GM19351 (cell line): ENCODE measurements at regions not wholly inside any gene's neighbourhood (a gene's known extent, or its start where the extent isn't known, plus 50 kb on each side); places are given as distances from the start of the nearest gene placed in this dataset.

ENCODE experiments used
- ATAC-seq: cut with Tn5 transposase; IDR thresholded peaks from one replicate; pipeline ENCODE4 v1.9.1; 2021; ENCODE audit warnings: mild to moderate bottlenecking, moderate library complexity; ENCODE audit not compliant: unreplicated experiment

GRCh38 chr1:14476170-14476955 lies 122.1 kb upstream of the KAZN start:
- ATAC-seq = no peak

GRCh38 chr1:14478120-14478519 lies 120.4 kb upstream of the KAZN start:
- no peak for ATAC-seq

DNA sequence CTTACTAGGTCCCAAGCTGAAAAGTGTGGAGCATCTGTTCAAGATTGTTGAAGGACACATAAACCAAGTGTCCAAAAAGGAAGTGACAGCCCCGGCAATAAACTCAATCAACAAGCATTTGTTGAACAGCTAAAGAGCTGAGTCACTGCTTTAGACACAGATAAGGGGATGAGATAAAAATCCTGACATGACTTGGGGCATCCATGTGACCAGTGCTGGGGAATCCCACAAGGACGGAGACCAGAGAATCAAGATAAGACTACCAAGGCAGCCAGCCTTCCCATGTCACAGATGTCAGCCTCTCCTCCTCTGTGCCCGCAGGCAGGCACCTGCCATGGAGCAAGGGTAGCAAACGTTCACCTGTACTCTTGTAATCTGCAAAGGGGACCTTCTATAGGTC lies 118.6 kb upstream of the KAZN start:
- no peak for ATAC-seq

- ATAC-seq = no peak
Observed at GRCh38 chr1:14482784-14483450, 115.6 kb upstream of the KAZN start.

DNA sequence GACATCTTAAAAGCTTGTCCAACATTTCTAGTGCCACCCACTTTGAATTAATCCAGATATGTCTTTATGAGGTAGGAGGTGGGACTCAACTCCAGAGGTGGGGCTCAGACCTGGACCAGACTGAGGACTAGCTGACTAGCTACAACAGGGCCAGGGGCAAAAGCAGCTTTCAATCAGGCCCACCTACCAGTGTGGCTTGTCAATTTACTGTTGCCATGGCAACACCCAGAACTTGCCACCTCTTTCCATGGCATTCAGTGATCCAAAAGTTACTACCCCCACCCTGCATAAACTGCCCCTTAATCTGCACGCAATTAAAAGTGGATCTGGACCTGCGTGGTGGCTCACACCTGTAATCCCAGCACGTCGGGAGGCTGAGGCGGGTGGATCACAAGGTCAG lies 113.2 kb upstream of the KAZN start:
- no peak for ATAC-seq

DNA sequence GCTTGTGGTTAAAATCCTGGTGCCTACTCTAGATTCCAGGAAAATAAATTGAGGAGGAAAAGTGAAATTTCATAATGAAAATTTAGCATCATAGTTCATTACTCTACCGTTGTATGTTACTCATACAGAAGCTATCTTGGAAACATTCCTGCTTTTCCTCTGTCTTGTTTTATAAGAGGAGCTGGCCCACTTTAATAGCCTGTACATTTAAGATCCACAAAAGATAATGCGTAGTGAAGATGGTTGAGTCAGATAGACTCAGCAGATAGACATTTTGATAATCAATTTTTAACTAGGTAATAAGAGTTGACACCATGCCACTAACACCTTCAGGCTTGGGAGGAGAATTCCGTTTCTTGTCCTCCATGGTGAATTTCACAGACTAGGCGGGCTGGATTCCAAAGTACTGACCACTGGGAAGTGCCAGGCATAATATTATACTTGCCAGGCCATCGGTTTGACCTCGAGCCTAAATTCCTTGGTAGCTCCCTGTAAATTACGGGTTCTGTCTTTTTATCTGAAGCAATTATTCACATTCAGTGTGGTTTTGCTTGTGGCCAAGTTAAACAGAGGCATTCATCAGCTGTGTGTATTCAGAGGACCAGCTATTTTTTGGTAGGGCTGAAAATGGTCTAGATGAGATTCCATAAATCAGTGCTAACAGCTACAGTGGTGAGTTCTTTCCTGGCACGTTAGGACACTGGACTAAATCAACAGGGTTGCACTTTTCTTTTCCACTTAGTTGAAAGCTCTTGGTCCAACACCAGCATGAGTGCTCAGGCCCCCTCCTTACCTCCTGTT lies 111.9 kb upstream of the KAZN start:
- no peak for ATAC-seq

GRCh38 chr1:14487671-14488070 lies 110.8 kb upstream of the KAZN start:
- no peak for ATAC-seq

- no peak for ATAC-seq
Observed at GRCh38 chr1:14494911-14495310, 103.6 kb upstream of the KAZN start.

DNA sequence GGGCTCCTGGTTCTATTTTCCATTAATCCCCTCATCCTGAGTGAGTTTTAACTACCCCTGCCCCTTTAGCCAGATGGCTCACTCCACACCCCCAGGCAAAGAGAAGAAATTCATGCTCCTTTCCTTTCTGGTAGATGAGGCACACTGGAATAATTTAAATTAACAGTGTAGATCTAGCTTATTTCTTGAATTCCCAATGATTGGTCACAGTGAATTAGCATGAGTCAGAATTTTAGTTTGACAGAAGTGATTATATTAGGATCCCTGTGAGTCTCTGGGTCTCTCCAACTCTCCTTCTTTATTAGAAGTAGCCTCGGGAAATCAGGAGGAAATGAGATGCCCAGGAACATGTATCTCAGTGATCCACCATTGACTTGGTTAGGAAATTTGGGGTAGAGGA lies 103.1 kb upstream of the KAZN start:
- no peak for ATAC-seq

DNA sequence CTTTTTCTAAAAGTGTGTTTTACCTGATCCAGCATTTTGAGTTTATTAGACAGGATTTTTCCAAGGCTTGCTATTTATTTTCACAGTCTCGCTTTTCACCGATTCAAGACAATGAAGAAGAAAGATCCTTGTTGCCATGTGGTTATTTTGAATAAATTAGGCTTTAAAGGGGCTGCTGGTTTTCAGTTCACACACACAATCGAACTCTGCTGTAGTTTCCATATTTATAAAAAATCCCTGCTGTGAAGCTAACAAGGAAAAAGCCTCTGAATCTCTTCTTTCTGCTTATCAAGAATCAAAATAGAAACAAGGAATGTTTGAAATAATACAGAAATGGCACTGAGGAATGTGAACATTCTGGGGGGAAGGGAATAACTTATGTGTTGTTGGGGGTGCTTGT lies 102.5 kb upstream of the KAZN start:
- no peak for ATAC-seq

DNA sequence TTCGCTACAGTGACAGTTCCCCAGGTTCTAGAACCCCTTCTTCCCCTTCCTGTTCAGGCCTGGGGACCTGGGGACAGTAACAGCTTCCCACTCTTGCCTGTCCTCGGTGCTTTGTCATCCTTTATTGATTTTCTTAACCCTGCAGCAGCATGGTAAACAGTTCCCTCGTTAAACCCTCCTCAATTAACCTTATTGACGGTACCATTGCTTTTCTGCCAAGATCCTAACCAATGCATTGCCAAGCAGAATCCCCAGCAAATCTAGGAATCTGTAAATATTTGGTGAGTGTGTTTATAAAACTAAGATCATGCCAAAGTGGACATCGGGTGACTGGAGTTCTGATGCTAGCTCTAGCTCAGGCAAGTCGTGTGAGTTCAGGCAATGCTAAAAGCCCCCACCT lies 99.6 kb upstream of the KAZN start:
- ATAC-seq = no peak

DNA sequence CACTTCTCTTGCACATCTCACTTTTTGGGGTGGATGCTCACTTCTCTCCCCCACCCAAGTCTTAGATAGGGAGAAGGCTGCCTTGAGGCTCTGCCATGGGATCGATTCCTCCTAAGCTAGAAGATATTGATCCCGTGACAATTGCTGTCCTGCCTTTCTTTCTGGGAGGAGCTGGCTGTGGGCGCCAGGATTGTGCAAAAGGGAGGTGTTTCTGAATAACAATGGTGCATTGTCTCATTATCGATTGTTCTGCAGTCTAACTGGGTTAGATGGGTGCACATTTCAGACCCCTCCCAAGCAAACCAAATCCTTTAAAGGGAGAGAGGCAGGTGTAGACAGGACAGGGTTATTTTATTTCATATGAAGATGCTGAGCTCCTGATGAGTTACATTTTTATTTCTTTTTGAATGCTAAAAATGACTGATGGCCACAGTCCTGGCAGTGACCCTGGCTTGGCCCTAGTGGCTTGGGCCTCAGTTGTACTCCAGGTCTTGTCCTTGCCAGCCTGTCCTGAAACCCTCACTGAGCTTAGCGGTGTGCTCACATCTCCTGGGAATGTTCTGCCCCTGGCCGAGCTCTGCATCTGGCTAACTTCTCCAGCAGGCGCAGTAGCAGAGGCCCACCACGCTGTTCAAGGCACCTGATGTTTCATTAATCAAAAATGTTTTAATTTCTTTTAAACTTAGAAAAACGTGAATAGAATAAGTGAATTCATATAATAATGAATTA lies 99.0 kb upstream of the KAZN start:
- no peak for ATAC-seq

GRCh38 chr1:14500041-14500440 lies 98.4 kb upstream of the KAZN start:
- ATAC-seq = no peak

- no peak for ATAC-seq
Observed at GRCh38 chr1:14500912-14501311, 97.6 kb upstream of the KAZN start.

- no peak for ATAC-seq
Observed at GRCh38 chr1:14504517-14504916, 94.0 kb upstream of the KAZN start.

DNA sequence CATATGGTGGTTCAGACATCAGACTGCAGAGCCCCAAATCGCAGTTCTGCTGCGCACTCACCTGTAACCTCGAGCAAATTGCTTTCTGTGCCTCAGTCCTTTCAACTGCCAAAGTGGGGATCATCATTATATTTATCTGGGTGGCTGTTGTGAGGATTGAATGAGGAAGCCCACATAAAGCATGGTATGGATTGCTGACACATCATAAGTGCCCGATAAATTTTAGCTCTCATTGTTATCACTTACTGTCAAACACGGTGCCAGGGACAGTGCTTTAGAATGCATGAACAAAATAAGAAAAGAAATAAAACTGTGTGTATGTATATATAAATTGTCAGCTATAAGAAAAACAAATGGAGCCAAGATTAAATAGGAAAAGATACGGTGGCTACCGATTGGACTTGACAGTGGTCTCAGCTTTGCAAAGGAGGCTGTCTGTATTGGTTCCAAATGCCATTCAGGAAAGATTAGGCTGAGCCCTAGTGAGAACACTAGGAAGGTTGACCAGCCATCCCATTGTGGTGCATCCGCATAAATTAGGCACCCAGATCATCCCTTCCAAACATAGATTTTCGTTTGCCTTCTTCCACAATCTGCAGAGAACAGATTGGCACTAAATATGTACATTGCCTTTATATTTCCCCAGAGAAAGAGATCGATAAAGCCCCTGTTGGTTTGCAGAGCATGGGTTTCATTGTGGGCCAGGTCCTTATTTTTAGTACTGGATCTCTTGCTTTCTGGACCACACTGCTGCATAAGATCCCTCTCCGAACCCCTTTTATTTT lies 91.8 kb upstream of the KAZN start:
- no peak for ATAC-seq

DNA sequence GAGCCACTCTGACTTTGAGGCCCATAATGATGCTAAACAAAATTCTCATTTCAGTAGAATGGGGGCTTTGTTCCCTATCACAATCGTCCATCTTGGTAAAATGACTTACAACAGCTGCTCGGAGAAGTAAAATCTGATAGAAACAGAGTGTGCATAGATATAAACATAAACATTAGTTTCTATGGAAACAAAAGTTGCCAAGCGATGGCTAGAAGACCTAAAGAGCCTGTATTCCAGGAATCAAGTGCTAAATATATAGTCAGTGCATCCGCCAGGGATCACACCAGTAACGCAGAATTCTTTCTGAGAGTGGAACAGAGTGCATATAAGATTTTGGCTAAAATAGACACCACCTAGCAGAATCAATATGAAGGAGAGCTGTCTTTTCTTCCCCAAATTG lies 91.2 kb upstream of the KAZN start:
- ATAC-seq = no peak

DNA sequence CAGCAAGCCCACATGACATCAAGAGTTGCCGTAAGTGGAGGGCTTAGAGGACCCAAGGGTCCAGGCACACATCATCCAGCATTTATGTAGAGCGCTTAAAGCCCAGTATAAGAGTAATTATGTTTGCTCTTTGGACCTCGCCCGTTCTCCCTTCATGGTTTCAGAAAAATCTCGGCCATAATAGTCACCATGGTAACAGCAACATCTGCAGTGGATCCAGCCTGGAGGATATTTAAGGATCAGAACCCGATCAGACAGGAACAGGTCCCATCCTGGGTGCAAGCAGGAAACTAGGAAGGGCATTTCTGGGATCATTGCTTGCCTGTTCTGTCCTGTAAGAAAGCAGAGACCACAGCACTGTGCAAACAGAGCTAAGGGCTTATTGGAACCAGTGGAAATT lies 89.9 kb upstream of the KAZN start:
- ATAC-seq = no peak

- ATAC-seq = no peak
Observed at GRCh38 chr1:14511166-14511680, 87.3 kb upstream of the KAZN start.
